GM23338 (cell line): ENCODE measurements at regions not wholly inside any gene's neighbourhood (a gene's known extent, or its start where the extent isn't known, plus 50 kb on each side); places are given as distances from the start of the nearest gene placed in this dataset.

Experiments used
- CTCF ChIP-seq, 2 experiments: fragments of 200-600 bp in 1 of 2; sonication (generic) in 1 of 2; conservative IDR thresholded peaks; 2 replicates each; pipeline versions ENCODE4 v1.5.1 to v1.6.1; 2016 to 2017; ENCODE audit warnings: antibody characterized with exemption in 2 of 2, low read depth in 2 of 2, mild to moderate bottlenecking in 2 of 2, moderate library complexity in 1 of 2
- EZH2 ChIP-seq: fragments of 200-600 bp; sonication (generic); IDR thresholded peaks from one replicate; pipeline ENCODE4 v1.8.0; 2017; ENCODE audit warnings: antibody characterized with exemption, mild to moderate bottlenecking, low read depth; ENCODE audit not compliant: unreplicated experiment
- EZH2phosphoT487 ChIP-seq: fragments of 200-600 bp; sonication (generic); IDR thresholded peaks from one replicate; pipeline ENCODE4 v1.8.1; 2018; ENCODE audit warnings: antibody characterized with exemption; ENCODE audit not compliant: unreplicated experiment
- NANOG ChIP-seq: IDR thresholded peaks from 2 replicates; pipeline ENCODE4 v1.6.1; 2016; ENCODE audit warnings: antibody characterized with exemption, borderline replicate concordance
- REST ChIP-seq: IDR thresholded peaks from one replicate; pipeline ENCODE4 v1.6.1; 2018; ENCODE audit warnings: antibody characterized with exemption; ENCODE audit not compliant: unreplicated experiment

- TF ChIP-seq CTCF (conservative IDR thresholded peaks at IDR 0.05; ENCODE audit: low read depth in 2 of 2) (no peak), EZH2phosphoT487 (no peak), REST (no peak), NANOG (no peak), EZH2 (no peak)
Measured at GRCh38 chr5:120388016-120388781, 75.9 kb upstream of the PRR16 start.
